ENCODE measurements at regions not wholly inside any gene's neighbourhood (a gene's known extent, or its start where the extent isn't known, plus 50 kb on each side); places are given as distances from the start of the nearest gene placed in this dataset.

GRCh38 chr13:53466576-53466975, 438.0 kb downstream of the OLFM4 start:
- Histone ChIP-seq H3K36me3 (ENCODE audit: control insufficient read depth, insufficient read depth, low read length) (no peaks in the 10 kb centered on the region), H3K4me2 (ENCODE audit: low read length) (no peak overlapping the region), H3K9ac (no peak overlapping the region), H3K79me2 (no peaks in the 10 kb centered on the region), H2AFZ (no peak overlapping the region), H3K4me3 (ENCODE audit: low read depth, low read length) (no peak overlapping the region), H3K27ac (no peak overlapping the region), H3K4me1 (no peaks in the 10 kb centered on the region), H3K27me3 (ENCODE audit: control insufficient read depth, insufficient read depth, low read length) (no peaks in the 10 kb centered on the region), H3K9me3 (ENCODE audit: control insufficient read depth, low read length) (no peaks in the 10 kb centered on the region)
- no peak for TF ChIP-seq CTCF (IDR thresholded peaks at IDR 0.05)

GRCh38 chr13:53473397-53473796, 444.8 kb downstream of the OLFM4 start:
- no peak overlapping the region for H3K4me3 ChIP-seq (ENCODE audit: low read depth, low read length)
- no peaks in the 10 kb centered on the region for H3K9me3 ChIP-seq (ENCODE audit: control insufficient read depth, low read length)
- H3K27ac ChIP-seq, result no peak overlapping the region
- no peaks in the 10 kb centered on the region for H3K27me3 ChIP-seq (ENCODE audit: control insufficient read depth, insufficient read depth, low read length)
- no peaks in the 10 kb centered on the region for H3K79me2 ChIP-seq
- no peak overlapping the region for H2AFZ ChIP-seq
- H3K4me2 ChIP-seq (ENCODE audit: low read length), result no peak overlapping the region
- H3K9ac ChIP-seq, result no peak overlapping the region
- no peak for TF ChIP-seq CTCF (IDR thresholded peaks at IDR 0.05)
- no peaks in the 10 kb centered on the region for H3K36me3 ChIP-seq (ENCODE audit: control insufficient read depth, insufficient read depth, low read length)
- H3K4me1 ChIP-seq, result no peaks in the 10 kb centered on the region

- Histone ChIP-seq H3K4me1 (no peaks in the 10 kb centered on the region), H2AFZ (no peak overlapping the region), H3K27me3 (ENCODE audit: control insufficient read depth, insufficient read depth, low read length) (no peaks in the 10 kb centered on the region), H3K79me2 (no peaks in the 10 kb centered on the region), H3K9me3 (ENCODE audit: control insufficient read depth, low read length) (no peaks in the 10 kb centered on the region), H3K4me3 (ENCODE audit: low read depth, low read length) (no peak overlapping the region), H3K4me2 (ENCODE audit: low read length) (no peak overlapping the region), H3K9ac (no peak overlapping the region), H3K27ac (no peak overlapping the region), H3K36me3 (ENCODE audit: control insufficient read depth, insufficient read depth, low read length) (no peaks in the 10 kb centered on the region)
- no peak for TF ChIP-seq CTCF (IDR thresholded peaks at IDR 0.05)
These were observed 446.3 kb downstream of the OLFM4 start for GRCh38 chr13:53474878-53475277.

GRCh38 chr13:53490752-53491151, 462.1 kb downstream of the OLFM4 start:
- Histone ChIP-seq H3K4me1 (no peaks in the 10 kb centered on the region), H3K36me3 (ENCODE audit: control insufficient read depth, insufficient read depth, low read length) (no peaks in the 10 kb centered on the region), H3K79me2 (no peaks in the 10 kb centered on the region), H3K4me2 (ENCODE audit: low read length) (no peak overlapping the region), H3K27ac (no peak overlapping the region), H3K9me3 (ENCODE audit: control insufficient read depth, low read length) (no peaks in the 10 kb centered on the region), H3K4me3 (ENCODE audit: low read depth, low read length) (no peak overlapping the region), H3K9ac (no peak overlapping the region), H2AFZ (no peak overlapping the region), H3K27me3 (ENCODE audit: control insufficient read depth, insufficient read depth, low read length) (no peaks in the 10 kb centered on the region)
- TF ChIP-seq CTCF (IDR thresholded peaks at IDR 0.05), result no peak

- H3K27ac ChIP-seq, result no peak overlapping the region
- no peak overlapping the region for H3K4me2 ChIP-seq (ENCODE audit: low read length)
- no peak overlapping the region for H3K4me3 ChIP-seq (ENCODE audit: low read depth, low read length)
- no peaks in the 10 kb centered on the region for H3K27me3 ChIP-seq (ENCODE audit: control insufficient read depth, insufficient read depth, low read length)
- no peak overlapping the region for H2AFZ ChIP-seq
- H3K9me3 ChIP-seq (ENCODE audit: control insufficient read depth, low read length), result no peaks in the 10 kb centered on the region
- H3K4me1 ChIP-seq, result no peaks in the 10 kb centered on the region
- no peak for TF ChIP-seq CTCF (IDR thresholded peaks at IDR 0.05)
- H3K79me2 ChIP-seq, result no peaks in the 10 kb centered on the region
- no peaks in the 10 kb centered on the region for H3K36me3 ChIP-seq (ENCODE audit: control insufficient read depth, insufficient read depth, low read length)
- no peak overlapping the region for H3K9ac ChIP-seq
These were observed 465.8 kb downstream of the OLFM4 start for GRCh38 chr13:53494406-53494805.
